Erythroblast (primary cell): ENCODE measurements at regions not wholly inside any gene's neighbourhood (a gene's known extent, or its start where the extent isn't known, plus 50 kb on each side); places are given as distances from the start of the nearest gene placed in this dataset.

ENCODE experiments used
- DNase-seq, 2 experiments: peaks; one replicate each; lab custom pipeline; 2025; lab: John Stamatoyannopoulos, UW
- GATA1 ChIP-seq: IDR thresholded peaks from 2 replicates; pipeline ENCODE4 v1.6.1; 2011; ENCODE audit warnings: low read depth, mild to moderate bottlenecking, control low read depth, low read length, moderate library complexity
- POLR2A ChIP-seq: IDR thresholded peaks from 2 replicates; pipeline ENCODE4 v1.6.1; 2011; ENCODE audit warnings: mild to moderate bottlenecking, low read length

GRCh38 chr10:44774676-44775401 lies 136.3 kb upstream of the TMEM72 start:
- TF ChIP-seq GATA1 (no peak), POLR2A (no peak)
- no peak for DNase-seq

- no peak for DNase-seq
- TF ChIP-seq POLR2A (no peak), GATA1 (no peak)
Observed at GRCh38 chr10:44775402-44775741, 135.8 kb upstream of the TMEM72 start.

GRCh38 chr10:44776181-44776580 lies 135.0 kb upstream of the TMEM72 start:
- TF ChIP-seq GATA1, result no peak
- TF ChIP-seq POLR2A, result no peak
- no peak for DNase-seq

- TF ChIP-seq POLR2A, result no peak
- TF ChIP-seq GATA1, result no peak
- DNase-seq, result no peak
Observed at GRCh38 chr10:44779511-44779910, 131.6 kb upstream of the TMEM72 start.

- no peak for DNase-seq
- no peak for TF ChIP-seq GATA1
- no peak for TF ChIP-seq POLR2A
Observed at GRCh38 chr10:44780426-44780825, 130.7 kb upstream of the TMEM72 start.

GRCh38 chr10:44781131-44781530 lies 130.0 kb upstream of the TMEM72 start:
- TF ChIP-seq POLR2A (no peak), GATA1 (no peak)
- no peak for DNase-seq

GRCh38 chr10:44786286-44786850 lies 124.8 kb upstream of the TMEM72 start:
- no peak for DNase-seq
- TF ChIP-seq GATA1, result no peak
- TF ChIP-seq POLR2A, result no peak

GRCh38 chr10:44787480-44788075 lies 123.6 kb upstream of the TMEM72 start:
- TF ChIP-seq POLR2A, result no peak
- no peak for TF ChIP-seq GATA1
- DNase-seq, result peak in 1 of 2 experiments; percentile 30

GRCh38 chr10:44788147-44789129 lies 122.7 kb upstream of the TMEM72 start:
- peak; percentile 33 to 66 for DNase-seq
- TF ChIP-seq GATA1 (no peak), POLR2A (no peak)

- no peak for DNase-seq
- no peak for TF ChIP-seq GATA1
- TF ChIP-seq POLR2A, result no peak
Observed at GRCh38 chr10:44792119-44792775, 118.9 kb upstream of the TMEM72 start.

GRCh38 chr10:44799966-44800365 lies 111.2 kb upstream of the TMEM72 start:
- TF ChIP-seq POLR2A (no peak), GATA1 (no peak)
- DNase-seq, result no peak

- DNase-seq, result no peak
- TF ChIP-seq GATA1 (no peak), POLR2A (no peak)
Observed at GRCh38 chr10:44801383-44802327, 109.5 kb upstream of the TMEM72 start.

- TF ChIP-seq GATA1 (no peak), POLR2A (no peak)
- no peak for DNase-seq
Observed at GRCh38 chr10:44803862-44804261, 107.3 kb upstream of the TMEM72 start.
